ENCODE measurements at regions not wholly inside any gene's neighbourhood (a gene's known extent, or its start where the extent isn't known, plus 50 kb on each side); places are given as distances from the start of the nearest gene placed in this dataset.

- Mint-ChIP-seq H3K36me3 (ENCODE audit: insufficient read depth, unreplicated experiment) (no peaks in the 10 kb centered on the region), H3K9me3 (ENCODE audit: unreplicated experiment) (peaks cover 15% of the 10 kb centered on the region), H3K27ac (ENCODE audit: low read depth, unreplicated experiment) (no peak overlapping the region), H3K4me1 (ENCODE audit: insufficient read depth, unreplicated experiment) (no peaks in the 10 kb centered on the region), H3K4me3 (ENCODE audit: unreplicated experiment) (no peak overlapping the region), H3K27me3 (ENCODE audit: insufficient read depth, unreplicated experiment) (no peaks in the 10 kb centered on the region)
- BruUV-seq (replicated peaks) = no TSS peak
- intact Hi-C loops (cut with micrococcal nuclease) = no loop called here
- TF ChIP-seq CTCF (IDR thresholded peaks at IDR 0.05; ENCODE audit: unreplicated experiment) = no peak
- no peak for DNase-seq (ENCODE audit: unreplicated experiment)
- ChIA-PET POLR2A (no interaction called here), CTCF (no interaction called here)
Observed at GRCh38 chr11:134667505-134667904, 255.5 kb upstream of the B3GAT1 start.

GRCh38 chr11:134667175-134667500 is 255.1 kb upstream of the B3GAT1 start:
- intact Hi-C loops (cut with micrococcal nuclease) = no loop called here
- no peak for DNase-seq (ENCODE audit: unreplicated experiment)
- ChIA-PET POLR2A (no interaction called here), CTCF (no interaction called here)
- Mint-ChIP-seq H3K4me1 (ENCODE audit: insufficient read depth, unreplicated experiment) (no peaks in the 10 kb centered on the region), H3K9me3 (ENCODE audit: unreplicated experiment) (peaks cover 13% of the 10 kb centered on the region), H3K27me3 (ENCODE audit: insufficient read depth, unreplicated experiment) (no peaks in the 10 kb centered on the region), H3K27ac (ENCODE audit: low read depth, unreplicated experiment) (no peak overlapping the region), H3K4me3 (ENCODE audit: unreplicated experiment) (no peak overlapping the region), H3K36me3 (ENCODE audit: insufficient read depth, unreplicated experiment) (no peaks in the 10 kb centered on the region)
- no TSS peak for BruUV-seq (replicated peaks)
- TF ChIP-seq CTCF (IDR thresholded peaks at IDR 0.05; ENCODE audit: unreplicated experiment) = no peak

DNA sequence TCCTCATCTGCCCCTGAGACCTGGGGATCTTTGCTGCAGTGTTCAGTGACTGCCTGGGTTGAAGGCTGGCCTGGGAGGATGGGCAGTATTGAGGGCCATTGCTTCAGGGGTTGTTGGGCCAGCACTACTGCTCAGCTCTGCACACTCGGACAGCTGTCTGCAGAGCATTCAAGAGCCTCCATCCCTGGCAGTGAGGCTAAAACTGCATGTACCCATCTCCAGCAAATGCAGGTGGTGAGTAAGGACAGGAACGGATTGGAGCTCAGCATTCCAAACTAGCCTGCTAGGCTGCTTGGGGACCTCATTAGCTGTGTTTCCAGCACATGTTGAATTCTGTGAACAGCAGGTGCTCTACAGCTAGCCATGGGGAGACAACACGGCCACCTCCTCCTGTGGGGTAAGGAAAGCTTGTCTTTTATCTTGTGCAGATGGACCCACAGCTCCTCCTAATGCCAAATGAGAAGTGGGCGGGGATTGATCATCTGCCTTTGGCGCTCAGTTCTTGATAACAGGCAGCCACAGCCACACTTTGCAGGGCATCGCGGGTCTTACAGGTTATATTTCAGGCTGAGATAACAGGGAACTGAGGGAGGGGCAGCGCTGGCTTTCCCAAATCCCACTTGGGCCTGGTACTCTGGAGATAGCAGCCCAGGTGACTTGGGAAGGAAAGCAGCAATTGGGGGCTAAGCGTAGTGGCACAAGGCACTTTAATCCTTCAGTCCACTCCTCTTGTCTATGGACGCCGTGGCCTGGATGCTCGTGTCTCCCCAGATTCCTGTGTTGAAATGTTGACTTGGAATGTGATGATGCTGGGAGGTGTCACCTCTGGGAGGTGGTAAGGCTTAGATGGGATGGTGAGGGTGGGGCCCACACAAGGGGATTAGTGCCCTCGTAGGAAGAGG is 254.5 kb upstream of the B3GAT1 start:
- ChIA-PET CTCF (interaction anchor here (1.1 kb wide), 1 partner anchor 200 kb away, joined by 3 read pairs; no protein-coding TSS in a partner anchor), POLR2A (interaction anchor here (0.6 kb wide), 1 partner anchor 9 kb away, joined by 3 read pairs; no protein-coding TSS in a partner anchor)
- intact Hi-C loops (cut with micrococcal nuclease) = no loop called here
- Mint-ChIP-seq H3K27ac (ENCODE audit: low read depth, unreplicated experiment) (no peak overlapping the region), H3K4me3 (ENCODE audit: unreplicated experiment) (no peak overlapping the region), H3K4me1 (ENCODE audit: insufficient read depth, unreplicated experiment) (no peaks in the 10 kb centered on the region), H3K9me3 (ENCODE audit: unreplicated experiment) (peaks cover 8% of the 10 kb centered on the region), H3K36me3 (ENCODE audit: insufficient read depth, unreplicated experiment) (no peaks in the 10 kb centered on the region), H3K27me3 (ENCODE audit: insufficient read depth, unreplicated experiment) (no peaks in the 10 kb centered on the region)
- TF ChIP-seq CTCF (IDR thresholded peaks at IDR 0.05; ENCODE audit: unreplicated experiment) = no peak
- BruUV-seq (replicated peaks) = no TSS peak
- no peak for DNase-seq (ENCODE audit: unreplicated experiment)

GRCh38 chr11:134665571-134666270 is 253.7 kb upstream of the B3GAT1 start:
- Mint-ChIP-seq H3K9me3 (ENCODE audit: unreplicated experiment) (peaks cover 11% of the 10 kb centered on the region), H3K27me3 (ENCODE audit: insufficient read depth, unreplicated experiment) (no peaks in the 10 kb centered on the region)
- CTCF ChIA-PET = interaction anchor here (0.6 to 1.1 kb wide), 2 partner anchors 196 to 201 kb away, joined by 3 read pairs; no protein-coding TSS in a partner anchor

More at GRCh38 chr11:134665571-134666270, 253.7 kb upstream of the B3GAT1 start:
- intact Hi-C loops (cut with micrococcal nuclease) = no loop called here
- Mint-ChIP-seq H3K27ac (ENCODE audit: low read depth, unreplicated experiment) (no peak overlapping the region), H3K4me3 (ENCODE audit: unreplicated experiment) (no peak overlapping the region), H3K36me3 (ENCODE audit: insufficient read depth, unreplicated experiment) (no peaks in the 10 kb centered on the region), H3K4me1 (ENCODE audit: insufficient read depth, unreplicated experiment) (no peaks in the 10 kb centered on the region)
- no peak for TF ChIP-seq CTCF (IDR thresholded peaks at IDR 0.05; ENCODE audit: unreplicated experiment)
- no peak for DNase-seq (ENCODE audit: unreplicated experiment)
- BruUV-seq (replicated peaks) = no TSS peak
- POLR2A ChIA-PET = interaction anchor here (0.6 kb wide), 1 partner anchor 9 kb away, joined by 3 read pairs; no protein-coding TSS in a partner anchor

All from MCF 10A (cell line).